K562 (cell line): ENCODE measurements at regions not wholly inside any gene's neighbourhood (a gene's known extent, or its start where the extent isn't known, plus 50 kb on each side); places are given as distances from the start of the nearest gene placed in this dataset.

Experiments used
- ATAC-seq: fragments of 200-7000 bp; cut with Tn5 transposase; 3 replicates; pipeline ENCODE4 v1.9.1; 2020; ENCODE audit warnings: moderate library complexity
- BruUV-seq: library from RNA; stranded (reverse); fragments of 400-500 nt; replicated peaks from 2 replicates; lab custom pipeline; 2021; lab: Mats Ljungman, UMichigan
- CTCF ChIA-PET: fragments of 300-600 bp; formaldehyde crosslinking; extraction: SDS; loops from one replicate; lab custom pipeline; 2021; ENCODE audit warnings: low intra/inter-chr PET ratio; lab: Yijun Ruan, JAX
- POLR2A ChIA-PET: fragments of 300-600, 350-650 bp; sonication (Branson Sonifier 250); formaldehyde crosslinking; extraction: SDS; loops from one replicate; lab custom pipeline; 2021; ENCODE audit warnings: antibody characterized with exemption, inconsistent platforms; lab: Yijun Ruan, JAX
- DNase-seq, 4 experiments: peaks; one replicate each; pipeline versions ENCODE4 v3.0.0 to v3.0.0-alpha.2; 2011 to 2018; ENCODE audit warnings: low spot score in 3 of 4, mixed read lengths in 3 of 4; ENCODE audit errors: extremely low read depth in 1 of 4
- FAIRE-seq: peaks from 2 replicates; lab custom pipeline; 2011; peaks lifted over from hg19 to GRCh38; lab: Jason Lieb, UNC
- H2AFZ ChIP-seq: 2 replicates; pipeline ENCODE4 v1.6.0; 2011; ENCODE audit warnings: low read depth, low read length, control low read depth, inconsistent platforms
- H3K27ac ChIP-seq: fragments of 200-600 bp; 3 replicates; pipeline ENCODE4 v1.8.0; 2011; ENCODE audit warnings: low read depth, mild to moderate bottlenecking, control low read depth, inconsistent platforms, low read length, moderate library complexity, mixed read lengths; ENCODE audit errors: extremely low read depth
- H3K27me3 ChIP-seq, 2 experiments: fragments of 300-600 bp in 1 of 2; 2 replicates in 1 of 2; 3 replicates in 1 of 2; pipeline versions ENCODE4 v1.6.0 to v1.8.0; 2011; ENCODE audit warnings: inconsistent platforms in 2 of 2, low read length in 2 of 2, mild to moderate bottlenecking in 1 of 2, mixed read lengths in 1 of 2, moderate library complexity in 1 of 2; ENCODE audit not compliant: control insufficient read depth in 2 of 2, insufficient read depth in 2 of 2
- H3K36me3 ChIP-seq: fragments of 300-600 bp; 3 replicates; pipeline ENCODE4 v1.8.0; 2011; ENCODE audit warnings: mild to moderate bottlenecking, low read length, inconsistent platforms; ENCODE audit not compliant: control insufficient read depth, insufficient read depth
- H3K4me1 ChIP-seq, 2 experiments: fragments of 200-600 bp in 1 of 2; replicated peaks in 1 of 2; 2 replicates in 1 of 2; 3 replicates in 1 of 2; pipeline versions ENCODE4 v1.5.1 to v1.8.0; 2011; ENCODE audit warnings: inconsistent platforms in 2 of 2, low read length in 2 of 2, mild to moderate bottlenecking in 1 of 2, mixed read lengths in 1 of 2, moderate library complexity in 1 of 2; ENCODE audit not compliant: control insufficient read depth in 2 of 2, insufficient read depth in 2 of 2
- H3K4me2 ChIP-seq: 2 replicates; pipeline ENCODE4 v1.6.1; 2011; ENCODE audit warnings: low read length, control low read depth, inconsistent platforms, mixed read lengths; ENCODE audit not compliant: insufficient read depth
- H3K4me3 ChIP-seq: fragments of 200-600 bp; sonication (generic), shearing (Covaris generic); 2 replicates; pipeline ENCODE4 v1.5.1; 2016; ENCODE audit warnings: control low read depth, inconsistent platforms
- H3K79me2 ChIP-seq: fragments of 200-600 bp; 3 replicates; pipeline ENCODE4 v1.8.0; 2011; ENCODE audit warnings: low read length, inconsistent platforms; ENCODE audit not compliant: control insufficient read depth, insufficient read depth
- H3K9ac ChIP-seq, 2 experiments: 2 replicates each; pipeline versions ENCODE4 v1.6.0 to v1.6.1; 2011; ENCODE audit warnings: low read depth in 2 of 2, low read length in 2 of 2, control low read depth in 1 of 2, inconsistent platforms in 1 of 2, mild to moderate bottlenecking in 1 of 2, mixed read lengths in 1 of 2; ENCODE audit not compliant: insufficient read depth in 1 of 2
- H3K9me1 ChIP-seq: one replicate; pipeline ENCODE4 v1.6.0; 2011; ENCODE audit warnings: inconsistent platforms, mild to moderate bottlenecking, low read length, moderate library complexity; ENCODE audit not compliant: control insufficient read depth, insufficient read depth
- H3K9me3 ChIP-seq: replicated peaks from 2 replicates; pipeline ENCODE4 v1.5.1; 2011; ENCODE audit warnings: low read depth, low read length, inconsistent platforms; ENCODE audit not compliant: control insufficient read depth, insufficient read depth
- H4K20me1 ChIP-seq: replicated peaks from 2 replicates; pipeline ENCODE4 v1.6.1; 2011; ENCODE audit warnings: low read length, inconsistent platforms, mixed read lengths; ENCODE audit not compliant: control insufficient read depth, insufficient read depth
- ASH1L ChIP-seq: fragments of 450-650 bp; IDR thresholded peaks from 2 replicates; pipeline ENCODE4 v1.6.1; 2018; ENCODE audit warnings: borderline replicate concordance, mild to moderate bottlenecking, low read depth; ENCODE audit not compliant: partially characterized antibody
- ATF7 ChIP-seq: fragments of 450-650 bp; IDR thresholded peaks from 2 replicates; pipeline ENCODE4 v1.7.1; 2014; ENCODE audit warnings: mild to moderate bottlenecking, moderate library complexity
- ERF ChIP-seq: fragments of 450-650 bp; formaldehyde crosslinking; IDR thresholded peaks from 2 replicates; pipeline ENCODE4 v1.4.0; 2020; ENCODE audit warnings: mild to moderate bottlenecking, mixed read lengths
- HDAC2 ChIP-seq: fragments of 450-650 bp; IDR thresholded peaks from 2 replicates; pipeline ENCODE4 v1.6.1; 2016; ENCODE audit warnings: mild to moderate bottlenecking
- HIVEP1 ChIP-seq: fragments of 250-450 bp; sonication (Bioruptor Pico); IDR thresholded peaks from 2 replicates; pipeline ENCODE4 v1.4.0; 2020; ENCODE audit warnings: mild to moderate bottlenecking
- JUNB ChIP-seq: fragments of 450-650 bp; formaldehyde crosslinking; conservative IDR thresholded peaks from 2 replicates; pipeline ENCODE4 v1.4.0; 2020; ENCODE audit warnings: mild to moderate bottlenecking
- MYBL2 ChIP-seq, 2 experiments: fragments of 450-650 bp in 1 of 2; sonication (generic) in 1 of 2; formaldehyde crosslinking in 1 of 2; IDR thresholded peaks; 2 replicates each; pipeline versions ENCODE4 v1.6.1 to v1.8.1; 2017 to 2022; ENCODE audit warnings: borderline replicate concordance in 1 of 2, inconsistent platforms in 1 of 2, low read depth in 1 of 2, mild to moderate bottlenecking in 1 of 2, missing genetic modification reagents in 1 of 2, moderate library complexity in 1 of 2
- SLC30A9 ChIP-seq: fragments of 250-450 bp; sonication (Bioruptor Pico); IDR thresholded peaks from 2 replicates; pipeline ENCODE4 v1.8.0; 2022; ENCODE audit warnings: mild to moderate bottlenecking, moderate library complexity
- SNIP1 ChIP-seq: fragments of 450-650 bp; IDR thresholded peaks from 2 replicates; pipeline ENCODE4 v1.7.1; 2017; ENCODE audit warnings: low read depth, mild to moderate bottlenecking
- ZNF280A ChIP-seq: fragments of 450-650 bp; IDR thresholded peaks from 2 replicates; pipeline ENCODE4 v1.6.1; 2018; ENCODE audit warnings: mild to moderate bottlenecking, low read depth; ENCODE audit not compliant: partially characterized antibody
- ZNF316 ChIP-seq: fragments of 450-650 bp; IDR thresholded peaks from 2 replicates; pipeline ENCODE4 v1.6.1; 2016
- WGBS: fragments of 100-300 bp; shearing (Covaris generic); methylation state at CpG from one replicate; pipeline ENCODE4 v1.1.6; 2016; ENCODE audit warnings: low coverage, mixed read lengths; ENCODE audit not compliant: insufficient coverage; ENCODE audit errors: missing lambda C conversion rate; 5-methylcytosine and 5-hydroxymethylcytosine counted together
- in situ Hi-C: fragments of 300-500 bp; cut with MboI; formaldehyde crosslinking; loops from 4 replicates; pipeline ENCODE4 v1.15.0; 2018; ENCODE audit warnings: inconsistent platforms, mixed read lengths
- intact Hi-C: fragments of 100-400 bp; cut with micrococcal nuclease; formaldehyde crosslinking; loops from 2 replicates; pipeline ENCODE4 v1.14.2; 2022

GRCh38 chr4:158033416-158034120 lies 139.3 kb downstream of the GASK1B start:
- Histone ChIP-seq H3K4me3 (no peak overlapping the region), H3K4me1 (no peaks in the 10 kb centered on the region), H3K79me2 (no peaks in the 10 kb centered on the region), H3K9ac (no peak overlapping the region), H3K9me3 (no peaks in the 10 kb centered on the region; the same call in 1 of the 2 replicates), H3K27me3 (no peaks in the 10 kb centered on the region), H3K27ac (no peak overlapping the region), H4K20me1 (no peaks in the 10 kb centered on the region), H2AFZ (no peak overlapping the region), H3K9me1 (no peaks in the 10 kb centered on the region), H3K4me2 (no peak overlapping the region), H3K36me3 (no peaks in the 10 kb centered on the region)
- DNase-seq (no peak), ATAC-seq (no peak), FAIRE-seq (no peak)
- intact Hi-C loops (no loop called here), in situ Hi-C loops (no loop called here)
- 0% methylated on average over 5 of the region's 5 CpGs for WGBS
- BruUV-seq = no TSS peak
- ChIA-PET POLR2A (no interaction called here), CTCF (no interaction called here)
- TF ChIP-seq ASH1L (no peak), HDAC2 (no peak), SNIP1 (no peak), HIVEP1 (no peak), ZNF280A (no peak), JUNB (no peak), ATF7 (no peak), ZNF316 (no peak), MYBL2 (IDR thresholded peaks at IDR 0.05; ENCODE audit: low read depth) (no peak), MYBL2 (CRISPR knock-in tag; IDR thresholded peaks at IDR 0.05; ENCODE audit: borderline replicate concordance) (no peak), SLC30A9 (CRISPR knock-in tag) (no peak), ERF (no peak)
